ENCODE measurements at regions not wholly inside any gene's neighbourhood (a gene's known extent, or its start where the extent isn't known, plus 50 kb on each side); places are given as distances from the start of the nearest gene placed in this dataset.

- TF ChIP-seq CTCF (conservative IDR thresholded peaks at IDR 0.05; ENCODE audit: low read length) (no peak), EZH2phosphoT487 (IDR thresholded peaks at IDR 0.05; ENCODE audit: borderline replicate concordance, low read depth, low read length) (no peak)
Measured at GRCh38 chr5:176727983-176728675, 80.8 kb downstream of the TSPAN17 start.
